Thyroid gland (tissue), 4 donors: ENCODE measurements at regions not wholly inside any gene's neighbourhood (a gene's known extent, or its start where the extent isn't known, plus 50 kb on each side); places are given as distances from the start of the nearest gene placed in this dataset.
"Not testable (repeated sequence)": the region's sequence is repeated elsewhere in the genome, so short reads cannot be mapped to it uniquely, and the experiment has no call there.

Experiments
- DNase-seq, 2 donors: peaks; one replicate each; pipeline ENCODE4 v3.0.0-alpha.2; 2019
- H3K27ac ChIP-seq, 3 donors: fragments of 200-600 bp; sonication (generic); 1 replicate in 2 of 3; 2 replicates in 1 of 3; pipeline ENCODE4 v1.5.1; 2016 to 2019; ENCODE audit warnings: mild to moderate bottlenecking in 1 of 3, moderate library complexity in 1 of 3
- H3K27me3 ChIP-seq: fragments of 200-600 bp; sonication (generic); one replicate; pipeline ENCODE4 v1.5.1; 2019
- H3K36me3 ChIP-seq, 2 donors: fragments of 200-600 bp; sonication (generic); one replicate each; pipeline ENCODE4 v1.5.1; 2016 to 2019
- H3K4me1 ChIP-seq, 2 donors: fragments of 200-600 bp; sonication (generic); one replicate each; pipeline ENCODE4 v1.5.1; 2017 to 2019
- H3K4me3 ChIP-seq, 3 donors: fragments of 200-600 bp; sonication (generic); replicated peaks in 1 of 3; 1 replicate in 2 of 3; 2 replicates in 1 of 3; pipeline ENCODE4 v1.5.1; 2016; ENCODE audit warnings: mild to moderate bottlenecking in 1 of 3
- H3K9me3 ChIP-seq: fragments of 200-600 bp; sonication (generic); one replicate; pipeline ENCODE4 v1.5.1; 2017
- CTCF ChIP-seq, 6 experiments: fragments of 200-600 bp in 3 of 6; fragments of 450-650 bp in 3 of 6; sonication (generic) in 3 of 6; IDR thresholded peaks; one replicate each; pipeline ENCODE4 v1.5.1; 2016 to 2019; ENCODE audit warnings: antibody characterized with exemption in 6 of 6, mild to moderate bottlenecking in 2 of 6, inconsistent platforms in 1 of 6, moderate library complexity in 1 of 6
- POLR2A ChIP-seq, 2 donors: fragments of 450-650 bp; IDR thresholded peaks; one replicate each; pipeline ENCODE4 v1.6.1; 2017; ENCODE audit warnings: antibody characterized with exemption in 2 of 2, mild to moderate bottlenecking in 2 of 2, moderate library complexity in 1 of 2
- WGBS, 2 donors: methylation state at CpG; one replicate each; pipeline ENCODE4 v1.1.5; 2017; 5-methylcytosine and 5-hydroxymethylcytosine counted together
- intact Hi-C: fragments of 100-400 bp; cut with DNase I; formaldehyde crosslinking; loops from one replicate; pipeline ENCODE4 v1.15.1; 2023

- Histone ChIP-seq H3K27me3 (no peaks in the 10 kb centered on the region), H3K27ac (no peak overlapping the region), H3K4me3 (no peak overlapping the region), H3K9me3 (no peaks in the 10 kb centered on the region), H3K36me3 (no peaks in the 10 kb centered on the region), H3K4me1 (no peaks in the 10 kb centered on the region)
- TF ChIP-seq CTCF (IDR thresholded peaks at IDR 0.05) (peak in 1 of 6 experiments; percentile 5), POLR2A (IDR thresholded peaks at IDR 0.05) (no peak)
- DNase-seq, result no peak
- 64 to 66% methylated on average over 4 of the region's 4 CpGs for WGBS, 2 donors
- intact Hi-C loops, result no loop called here
Observed at GRCh38 chr4:73341454-73341853, 62.6 kb upstream of the ALB start.

GRCh38 chr4:73340917-73341316 lies 63.2 kb upstream of the ALB start:
- Histone ChIP-seq H3K4me1 (no peaks in the 10 kb centered on the region), H3K9me3 (no peaks in the 10 kb centered on the region), H3K36me3 (no peaks in the 10 kb centered on the region), H3K27me3 (no peaks in the 10 kb centered on the region), H3K27ac (no peak overlapping the region), H3K4me3 (no peak overlapping the region)
- TF ChIP-seq CTCF (IDR thresholded peaks at IDR 0.05) (no peak), POLR2A (IDR thresholded peaks at IDR 0.05) (no peak)
- DNase-seq, result no peak
- intact Hi-C loops, result no loop called here

GRCh38 chr4:73335679-73336078 lies 68.4 kb upstream of the ALB start:
- Histone ChIP-seq H3K4me3 (no peak overlapping the region), H3K4me1 (no peaks in the 10 kb centered on the region), H3K9me3 (no peaks in the 10 kb centered on the region), H3K27me3 (no peaks in the 10 kb centered on the region), H3K36me3 (no peaks in the 10 kb centered on the region), H3K27ac (no peak overlapping the region)
- DNase-seq, result no peak
- 59 to 64% methylated on average over 3 of the region's 3 CpGs for WGBS, 2 donors
- TF ChIP-seq CTCF (IDR thresholded peaks at IDR 0.05) (no peak), POLR2A (IDR thresholded peaks at IDR 0.05) (no peak)
- intact Hi-C loops, result no loop called here

- intact Hi-C loops, DNase-seq, H3K4me1 ChIP-seq, H3K27me3 ChIP-seq, H3K27ac ChIP-seq, H3K36me3 ChIP-seq, H3K4me3 ChIP-seq, H3K9me3 ChIP-seq: not testable (repeated sequence)
- 93 to 98% methylated on average over 2 of the region's 2 CpGs for WGBS, 2 donors
Observed at GRCh38 chr4:73332012-73332411, 72.1 kb upstream of the ALB start.

- Histone ChIP-seq H3K4me1 (no peaks in the 10 kb centered on the region), H3K27me3 (no peaks in the 10 kb centered on the region), H3K4me3 (no peak overlapping the region), H3K27ac (no peak overlapping the region), H3K36me3 (no peaks in the 10 kb centered on the region), H3K9me3 (no peaks in the 10 kb centered on the region)
- TF ChIP-seq POLR2A (IDR thresholded peaks at IDR 0.05), result no peak
- no peak for TF ChIP-seq CTCF (IDR thresholded peaks at IDR 0.05)
- no peak for DNase-seq
- intact Hi-C loops, result no loop called here
- 83 to 90% methylated on average over 4 of the region's 4 CpGs for WGBS, 2 donors
Observed at GRCh38 chr4:73329300-73329699, 70.7 kb upstream of the ANKRD17 start.

GRCh38 chr4:73325776-73326175 lies 67.2 kb upstream of the ANKRD17 start:
- H3K9me3 ChIP-seq, H3K27ac ChIP-seq, H3K36me3 ChIP-seq, intact Hi-C loops, DNase-seq, H3K4me3 ChIP-seq, H3K4me1 ChIP-seq, H3K27me3 ChIP-seq: not testable (repeated sequence)
- 90 to 93% methylated on average over 5 of the region's 5 CpGs for WGBS, 2 donors
